RPMI8226 (cell line): ENCODE measurements at regions not wholly inside any gene's neighbourhood (a gene's known extent, or its start where the extent isn't known, plus 50 kb on each side); places are given as distances from the start of the nearest gene placed in this dataset.

Source experiments
- DNase-seq: peaks from one replicate; pipeline ENCODE4 v3.0.0-alpha.2; 2015

- DNase-seq, result no peak
These were observed 225.7 kb downstream of the EPHA4 start for GRCh38 chr2:221346411-221346810.

GRCh38 chr2:221347471-221347870 is 224.6 kb downstream of the EPHA4 start:
- DNase-seq, result no peak

GRCh38 chr2:221350616-221351015 is 221.5 kb downstream of the EPHA4 start:
- no peak for DNase-seq

- DNase-seq, result no peak
These were observed 218.9 kb downstream of the EPHA4 start for GRCh38 chr2:221353201-221353600.

GRCh38 chr2:221360312-221360711 is 211.8 kb downstream of the EPHA4 start:
- DNase-seq, result no peak

GRCh38 chr2:221360742-221361141 is 211.4 kb downstream of the EPHA4 start:
- DNase-seq, result no peak

- no peak for DNase-seq
These were observed 210.5 kb downstream of the EPHA4 start for GRCh38 chr2:221361633-221362032.

GRCh38 chr2:221364672-221365071 is 207.4 kb downstream of the EPHA4 start:
- no peak for DNase-seq
